ENCODE measurements at regions not wholly inside any gene's neighbourhood (a gene's known extent, or its start where the extent isn't known, plus 50 kb on each side); places are given as distances from the start of the nearest gene placed in this dataset.

- Histone ChIP-seq H3K9ac (ENCODE audit: low read depth in 1 of 2, low read length in 2 of 2) (no peak overlapping the region), H3K4me1 (ENCODE audit: control insufficient read depth in 4 of 4, insufficient read depth in 4 of 4, low read length in 3 of 4) (no peaks in the 10 kb centered on the region), H3K27me3 (ENCODE audit: control insufficient read depth in 4 of 4, insufficient read depth in 4 of 4, low read length in 3 of 4) (no peaks in the 10 kb centered on the region), H3K27ac (ENCODE audit: low read depth in 1 of 2, low read length in 2 of 2) (no peak overlapping the region), H3K36me3 (ENCODE audit: control insufficient read depth in 4 of 4, insufficient read depth in 3 of 4, low read depth in 1 of 4, low read length in 3 of 4) (no peaks in the 10 kb centered on the region), H3K9me3 (ENCODE audit: control insufficient read depth in 4 of 4, low read length in 3 of 4) (no peaks in the 10 kb centered on the region), H3K4me3 (ENCODE audit: low read depth in 1 of 3, low read length in 3 of 3) (no peak overlapping the region)
- WGBS, result 65% methylated on average over 2 of the region's 2 CpGs
- no peak for DNase-seq (ENCODE audit: low spot score)
- TF ChIP-seq MAX (IDR thresholded peaks at IDR 0.05) (no peak), REST (IDR thresholded peaks at IDR 0.05) (no peak), GABPA (IDR thresholded peaks at IDR 0.05 in 1 of 2, conservative IDR thresholded peaks at IDR 0.05 in 1 of 2) (no peak), EGR1 (IDR thresholded peaks at IDR 0.05; ENCODE audit: low read depth in 2 of 2) (no peak), RXRA (IDR thresholded peaks at IDR 0.05) (no peak), JUND (IDR thresholded peaks at IDR 0.05) (no peak)
Measured at GRCh38 chr4:164304861-164305260, 449.1 kb upstream of the SMIM31 start.

- Histone ChIP-seq H3K27ac (ENCODE audit: low read depth in 1 of 2, low read length in 2 of 2) (no peak overlapping the region), H3K9ac (ENCODE audit: low read depth in 1 of 2, low read length in 2 of 2) (no peak overlapping the region), H3K4me3 (ENCODE audit: low read depth in 1 of 3, low read length in 3 of 3) (no peak overlapping the region), H3K27me3 (ENCODE audit: control insufficient read depth in 4 of 4, insufficient read depth in 4 of 4, low read length in 3 of 4) (no peaks in the 10 kb centered on the region), H3K4me1 (ENCODE audit: control insufficient read depth in 4 of 4, insufficient read depth in 4 of 4, low read length in 3 of 4) (no peaks in the 10 kb centered on the region), H3K9me3 (ENCODE audit: control insufficient read depth in 4 of 4, low read length in 3 of 4) (no peaks in the 10 kb centered on the region), H3K36me3 (ENCODE audit: control insufficient read depth in 4 of 4, insufficient read depth in 3 of 4, low read depth in 1 of 4, low read length in 3 of 4) (no peaks in the 10 kb centered on the region)
- TF ChIP-seq NR2F2 (IDR thresholded peaks at IDR 0.05) (no peak), CTCF (IDR thresholded peaks at IDR 0.05; ENCODE audit: low read depth, low read length, missing input control) (no peak), RXRA (IDR thresholded peaks at IDR 0.05) (no peak), SP1 (IDR thresholded peaks at IDR 0.05) (no peak), REST (IDR thresholded peaks at IDR 0.05) (no peak), FOXA2 (IDR thresholded peaks at IDR 0.05) (no peak), TAF1 (conservative IDR thresholded peaks at IDR 0.05) (no peak), MAX (IDR thresholded peaks at IDR 0.05) (no peak), RAD21 (IDR thresholded peaks at IDR 0.05) (no peak), YY1 (IDR thresholded peaks at IDR 0.05) (no peak)
- no peak for DNase-seq (ENCODE audit: low spot score)
- WGBS, result 23% methylated on average over 1 of the region's 1 CpG
Measured at GRCh38 chr4:164307262-164307661, 446.7 kb upstream of the SMIM31 start.

Measured in liver (tissue), 8 donors.